Stomach (tissue), 8 donors: ENCODE measurements at regions not wholly inside any gene's neighbourhood (a gene's known extent, or its start where the extent isn't known, plus 50 kb on each side); places are given as distances from the start of the nearest gene placed in this dataset.

Source experiments
- DNase-seq, 2 donors: peaks; one replicate each; pipeline versions ENCODE4 v3.0.0 to v3.0.0-alpha.2; 2013 to 2019
- H3K27ac ChIP-seq, 5 donors: fragments of 200-600 bp in 4 of 5; sonication (generic) in 4 of 5; one replicate each; pipeline ENCODE4 v1.5.1; 2013 to 2019; ENCODE audit warnings: mild to moderate bottlenecking in 1 of 5, moderate library complexity in 1 of 5
- H3K27me3 ChIP-seq, 3 donors: fragments of 200-600 bp; sonication (generic); one replicate each; pipeline ENCODE4 v1.5.1; 2017 to 2019; ENCODE audit warnings: mixed run types in 1 of 3
- H3K36me3 ChIP-seq, 4 donors: fragments of 200-600 bp; sonication (generic); 1 replicate in 3 of 4; 2 replicates in 1 of 4; pipeline ENCODE4 v1.5.1; 2016 to 2019
- H3K4me1 ChIP-seq, 4 donors: fragments of 200-600 bp; sonication (generic); one replicate each; pipeline ENCODE4 v1.5.1; 2016 to 2019
- H3K4me3 ChIP-seq, 4 donors: fragments of 200-600 bp; sonication (generic) in 3 of 4; one replicate each; pipeline ENCODE4 v1.5.1; 2016 to 2019; ENCODE audit warnings: mild to moderate bottlenecking in 1 of 4
- H3K9me3 ChIP-seq, 4 donors: fragments of 200-600 bp; sonication (generic); one replicate each; pipeline ENCODE4 v1.5.1; 2016 to 2019
- EP300 ChIP-seq: sonication (generic); formaldehyde crosslinking; IDR thresholded peaks from one replicate; pipeline ENCODE4 v1.6.1; 2017; ENCODE audit warnings: antibody characterized with exemption
- POLR2A ChIP-seq, 4 donors: fragments of 450-650 bp; IDR thresholded peaks; one replicate each; pipeline ENCODE4 v1.6.1; 2016; ENCODE audit warnings: antibody characterized with exemption in 4 of 4, control low read depth in 2 of 4, mild to moderate bottlenecking in 1 of 4, moderate library complexity in 1 of 4
- POLR2AphosphoS5 ChIP-seq, 3 donors: sonication (generic); formaldehyde crosslinking; IDR thresholded peaks; one replicate each; pipeline ENCODE4 v1.6.1; 2016; ENCODE audit warnings: antibody characterized with exemption in 3 of 3
- WGBS, 5 donors: extraction: QIAGEN DNeasy Blood & Tissue Kit in 3 of 5; methylation state at CpG; one replicate each; pipeline versions ENCODE4 v1.1.5 to v1.1.7; 2013 to 2018; 5-methylcytosine and 5-hydroxymethylcytosine counted together
- intact Hi-C: fragments of 100-400 bp; cut with DNase I; formaldehyde crosslinking; loops from one replicate; pipeline ENCODE4 v1.15.1; 2023; ENCODE audit warnings: low total_unique reads
- TF ChIP-seq, protein P1 (sequence below), 7 experiments: fragments of 450-650 bp in 4 of 7; fragments of 200-600 bp in 3 of 7; sonication (generic) in 3 of 7; IDR thresholded peaks; one replicate each; pipeline ENCODE4 v1.5.1; 2016 to 2019; ENCODE audit warnings: antibody characterized with exemption in 7 of 7, control low read depth in 2 of 7, mild to moderate bottlenecking in 1 of 7
- donor health status: healthy with polysubstance abuse.
- donor health status: Bipolar disorder and iron deficiency.
- donor health status: healthy.

GRCh38 chr16:9362050-9362449 lies 270.6 kb downstream of the HAPSTR1 start:
- DNase-seq: no peak
- intact Hi-C loops: no loop called here
- 86 to 94% (median 90%) methylated on average over 8 of the region's 8 CpGs for whole genome bisulfite sequencing, 5 donors
- Histone ChIP-seq H3K27ac (no peak overlapping the region), H3K4me1 (peaks cover 0 to 17% (median 0%) of the 10 kb centered on the region in 4 donors), H3K36me3 (no peaks in the 10 kb centered on the region), H3K9me3 (no peaks in the 10 kb centered on the region), H3K27me3 (no peaks in the 10 kb centered on the region), H3K4me3 (no peak overlapping the region)
- TF ChIP-seq POLR2AphosphoS5 (IDR thresholded peaks at IDR 0.05): no peak
- no peak for TF ChIP-seq EP300
- TF ChIP-seq POLR2A (IDR thresholded peaks at IDR 0.05): no peak
- TF ChIP-seq, protein P1, sequence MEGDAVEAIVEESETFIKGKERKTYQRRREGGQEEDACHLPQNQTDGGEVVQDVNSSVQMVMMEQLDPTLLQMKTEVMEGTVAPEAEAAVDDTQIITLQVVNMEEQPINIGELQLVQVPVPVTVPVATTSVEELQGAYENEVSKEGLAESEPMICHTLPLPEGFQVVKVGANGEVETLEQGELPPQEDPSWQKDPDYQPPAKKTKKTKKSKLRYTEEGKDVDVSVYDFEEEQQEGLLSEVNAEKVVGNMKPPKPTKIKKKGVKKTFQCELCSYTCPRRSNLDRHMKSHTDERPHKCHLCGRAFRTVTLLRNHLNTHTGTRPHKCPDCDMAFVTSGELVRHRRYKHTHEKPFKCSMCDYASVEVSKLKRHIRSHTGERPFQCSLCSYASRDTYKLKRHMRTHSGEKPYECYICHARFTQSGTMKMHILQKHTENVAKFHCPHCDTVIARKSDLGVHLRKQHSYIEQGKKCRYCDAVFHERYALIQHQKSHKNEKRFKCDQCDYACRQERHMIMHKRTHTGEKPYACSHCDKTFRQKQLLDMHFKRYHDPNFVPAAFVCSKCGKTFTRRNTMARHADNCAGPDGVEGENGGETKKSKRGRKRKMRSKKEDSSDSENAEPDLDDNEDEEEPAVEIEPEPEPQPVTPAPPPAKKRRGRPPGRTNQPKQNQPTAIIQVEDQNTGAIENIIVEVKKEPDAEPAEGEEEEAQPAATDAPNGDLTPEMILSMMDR (IDR thresholded peaks at IDR 0.05): no peak

GRCh38 chr16:9362604-9363003 lies 271.2 kb downstream of the HAPSTR1 start:
- TF ChIP-seq EP300 (no peak), POLR2AphosphoS5 (IDR thresholded peaks at IDR 0.05) (no peak), POLR2A (IDR thresholded peaks at IDR 0.05) (no peak)
- TF ChIP-seq, protein P1 (IDR thresholded peaks at IDR 0.05): no peak
- Histone ChIP-seq H3K36me3 (no peaks in the 10 kb centered on the region), H3K4me1 (peaks cover 0 to 17% (median 0%) of the 10 kb centered on the region in 4 donors), H3K27me3 (no peaks in the 10 kb centered on the region), H3K9me3 (no peaks in the 10 kb centered on the region), H3K27ac (no peak overlapping the region), H3K4me3 (no peak overlapping the region)
- intact Hi-C loops: no loop called here
- no peak for DNase-seq
- WGBS, 5 donors: 78 to 89% (median 84%) methylated on average over 3 of the region's 3 CpGs

- Histone ChIP-seq H3K36me3 (no peaks in the 10 kb centered on the region), H3K4me1 (peaks cover 0 to 17% (median 0%) of the 10 kb centered on the region in 4 donors), H3K27me3 (no peaks in the 10 kb centered on the region), H3K27ac (no peak overlapping the region), H3K4me3 (no peak overlapping the region), H3K9me3 (no peaks in the 10 kb centered on the region)
- DNase-seq: no peak
- no peak for TF ChIP-seq EP300
- TF ChIP-seq POLR2A (IDR thresholded peaks at IDR 0.05): no peak
- TF ChIP-seq, protein P1 (IDR thresholded peaks at IDR 0.05): no peak
- no peak for TF ChIP-seq POLR2AphosphoS5 (IDR thresholded peaks at IDR 0.05)
- intact Hi-C loops: no loop called here
- 86 to 91% (median 88%) methylated on average over 10 of the region's 10 CpGs for WGBS, 5 donors
Observed at GRCh38 chr16:9363520-9363919, 272.1 kb downstream of the HAPSTR1 start.

DNA sequence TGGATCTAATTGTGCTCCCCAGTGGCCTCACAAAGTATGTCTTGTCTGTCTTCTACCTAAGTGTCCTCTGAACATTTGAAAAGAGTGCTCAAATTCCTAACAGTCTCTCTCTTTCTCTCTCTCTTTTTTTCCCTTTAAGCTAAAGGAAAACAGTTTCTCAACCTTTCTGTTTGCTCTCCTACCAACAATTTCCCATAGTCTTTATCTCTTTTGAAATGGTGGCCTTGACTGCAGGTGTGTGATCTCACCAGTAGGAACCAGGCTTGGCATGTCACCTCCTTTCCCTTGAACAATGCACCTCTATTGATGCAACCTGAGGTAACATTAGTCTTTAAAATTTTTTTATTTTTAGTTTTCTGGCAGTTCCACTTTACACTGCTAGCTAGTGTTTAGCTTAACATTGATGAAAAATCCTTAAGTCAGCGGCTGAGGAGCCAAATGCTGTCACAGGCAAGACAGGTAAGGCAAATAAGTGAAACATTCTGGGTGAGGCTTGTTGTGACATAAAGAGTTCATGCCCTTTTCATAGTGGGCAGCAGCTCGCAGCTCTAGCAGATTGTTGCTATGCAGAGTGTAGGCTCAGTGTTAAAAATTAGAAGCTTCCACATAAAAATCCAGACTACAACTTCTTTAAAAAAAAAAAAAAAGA lies 273.4 kb downstream of the HAPSTR1 start:
- intact Hi-C loops: no loop called here
- Histone ChIP-seq H3K27ac (peak overlapping the region in 1 of 5 donors; percentile 79), H3K27me3 (no peaks in the 10 kb centered on the region), H3K4me1 (peaks cover 0 to 17% (median 0%) of the 10 kb centered on the region in 4 donors), H3K4me3 (no peak overlapping the region), H3K36me3 (no peaks in the 10 kb centered on the region), H3K9me3 (no peaks in the 10 kb centered on the region)
- no peak for DNase-seq
- TF ChIP-seq EP300: no peak
- TF ChIP-seq, protein P1 (IDR thresholded peaks at IDR 0.05): no peak
- no peak for TF ChIP-seq POLR2A (IDR thresholded peaks at IDR 0.05)
- no peak for TF ChIP-seq POLR2AphosphoS5 (IDR thresholded peaks at IDR 0.05)
- 46 to 60% (median 51%) methylated on average over 2 of the region's 2 CpGs for WGBS, 5 donors
